ENCODE measurements at regions not wholly inside any gene's neighbourhood (a gene's known extent, or its start where the extent isn't known, plus 50 kb on each side); places are given as distances from the start of the nearest gene placed in this dataset.

- DNase-seq (ENCODE audit: low read depth in 2 of 2) = no peak
These were observed 636.6 kb downstream of the MID1IP1 start for GRCh38 chrX:39437670-39438441.

DNA sequence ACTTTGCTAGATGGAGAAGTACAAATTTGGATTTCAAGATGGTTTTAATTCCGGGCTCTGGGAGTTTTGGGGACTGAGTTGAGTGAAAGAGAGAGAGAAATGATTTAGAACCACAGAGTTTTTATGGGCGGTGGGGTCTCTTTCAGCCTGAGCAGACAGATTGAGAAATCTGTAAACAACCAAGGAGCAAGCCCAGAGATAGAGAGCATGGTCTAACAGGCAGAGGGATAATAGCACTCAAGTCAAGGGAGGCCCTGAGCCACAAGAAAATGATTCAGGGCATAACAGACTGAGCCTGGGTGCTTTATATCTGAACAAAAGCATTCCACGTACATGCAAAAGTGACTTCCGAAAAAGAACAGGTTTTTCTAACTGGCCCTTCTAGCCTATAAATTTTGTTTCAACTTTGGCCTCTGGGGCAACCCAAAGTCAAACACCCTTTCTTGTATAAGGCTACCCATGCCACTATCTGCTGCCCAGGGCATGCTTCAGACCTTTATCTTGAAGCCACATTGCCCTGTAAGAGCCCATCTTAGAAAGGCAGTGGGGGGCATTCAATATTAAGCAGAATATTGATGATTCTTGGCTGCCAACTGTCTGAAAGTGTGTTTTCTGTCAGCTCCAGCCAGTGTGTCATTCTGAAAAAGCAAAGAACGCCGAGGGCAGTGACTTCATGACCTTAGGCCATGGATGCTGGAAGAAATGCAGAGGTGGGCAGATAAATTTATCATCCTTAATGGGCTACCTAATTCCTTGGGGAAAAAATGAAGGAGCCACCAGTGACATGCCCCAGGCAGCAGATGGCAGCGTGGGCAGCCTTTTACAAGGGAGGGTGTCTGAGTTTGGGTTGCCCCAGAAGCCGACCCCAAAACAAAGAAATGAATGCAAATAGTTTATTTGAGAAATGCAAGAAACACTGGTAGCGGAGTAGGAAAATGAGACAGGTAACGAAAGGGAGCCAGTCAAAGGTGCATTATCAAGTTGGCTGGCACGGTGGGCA is 637.6 kb downstream of the MID1IP1 start:
- DNase-seq (ENCODE audit: low read depth in 2 of 2) = no peak

GRCh38 chrX:39439906-39440798 is 638.9 kb downstream of the MID1IP1 start:
- no peak for DNase-seq (ENCODE audit: low read depth in 2 of 2)

DNA sequence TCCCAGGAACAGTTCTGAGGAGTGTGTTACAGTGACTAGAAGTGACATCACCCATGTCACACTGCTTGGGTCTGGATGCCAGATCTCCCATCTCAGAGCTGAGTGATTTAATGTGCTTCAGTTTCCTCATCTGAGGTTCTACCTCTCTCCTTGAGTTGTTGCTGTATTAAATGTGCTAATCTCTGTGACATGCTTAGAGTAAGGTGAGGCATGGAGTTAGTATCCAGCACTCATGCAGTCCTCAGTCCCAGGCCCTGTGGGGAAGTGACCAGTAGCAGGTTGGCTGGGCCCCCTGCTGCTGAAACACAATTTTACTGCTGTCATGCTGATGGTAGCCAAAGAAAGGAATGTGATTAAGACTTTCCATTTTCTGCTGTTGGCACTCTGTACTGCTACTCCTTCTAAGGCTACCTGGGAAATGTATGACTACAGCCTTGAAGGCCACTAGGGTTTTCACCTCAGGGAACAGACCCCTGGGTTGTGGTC is 639.6 kb downstream of the MID1IP1 start:
- DNase-seq (ENCODE audit: low read depth in 2 of 2) = no peak

- DNase-seq (ENCODE audit: low read depth in 2 of 2) = no peak
These were observed 641.1 kb downstream of the MID1IP1 start for GRCh38 chrX:39442332-39442731.

- no peak for DNase-seq (ENCODE audit: low read depth in 2 of 2)
These were observed 642.0 kb downstream of the MID1IP1 start for GRCh38 chrX:39443240-39443639.

- DNase-seq (ENCODE audit: low read depth in 2 of 2) = peak; percentile 8 to 26
These were observed 644.1 kb downstream of the MID1IP1 start for GRCh38 chrX:39445336-39445735.

DNA sequence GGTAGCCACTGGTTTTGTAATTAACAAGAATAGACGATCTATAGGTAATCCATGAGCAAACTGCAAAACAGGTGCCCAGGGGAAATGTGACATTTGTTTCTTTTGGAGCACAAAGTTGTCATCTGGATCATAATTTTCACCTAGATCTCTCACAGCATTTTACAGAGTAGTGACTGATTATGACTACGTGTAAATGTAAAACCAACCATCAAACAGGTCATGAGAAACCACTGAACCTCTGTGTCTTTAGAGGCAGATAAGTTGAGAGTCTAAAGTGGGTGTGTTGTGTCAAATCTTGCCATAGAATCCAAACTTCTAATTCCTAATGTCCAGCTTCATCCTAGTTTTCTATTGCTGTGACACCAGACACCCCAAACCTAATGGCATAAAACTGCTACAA is 648.1 kb downstream of the MID1IP1 start:
- no peak for DNase-seq (ENCODE audit: low read depth in 2 of 2)

- no peak for DNase-seq (ENCODE audit: low read depth in 2 of 2)
These were observed 647.4 kb downstream of the BCOR start for GRCh38 chrX:39450234-39450977.

DNA sequence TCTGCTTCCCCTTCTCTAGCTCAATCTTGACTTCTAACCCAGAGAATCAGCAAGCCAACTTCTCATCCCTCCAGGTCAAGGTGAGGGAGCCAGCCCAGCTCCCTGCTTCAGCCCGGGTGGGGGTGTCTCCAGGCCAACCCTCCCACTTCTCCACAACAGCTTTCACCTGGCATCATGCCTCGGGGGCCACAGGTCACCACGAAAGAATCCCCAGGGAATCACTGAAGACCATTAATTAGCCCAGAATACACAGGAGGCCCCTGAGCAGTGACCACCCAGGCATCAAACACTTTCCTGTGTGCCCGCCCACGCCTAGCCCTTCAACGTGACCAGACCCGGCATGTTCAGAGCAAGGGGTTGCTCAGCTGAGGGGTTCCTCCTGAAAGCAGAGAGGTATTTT is 646.7 kb downstream of the BCOR start:
- no peak for DNase-seq (ENCODE audit: low read depth in 2 of 2)

DNA sequence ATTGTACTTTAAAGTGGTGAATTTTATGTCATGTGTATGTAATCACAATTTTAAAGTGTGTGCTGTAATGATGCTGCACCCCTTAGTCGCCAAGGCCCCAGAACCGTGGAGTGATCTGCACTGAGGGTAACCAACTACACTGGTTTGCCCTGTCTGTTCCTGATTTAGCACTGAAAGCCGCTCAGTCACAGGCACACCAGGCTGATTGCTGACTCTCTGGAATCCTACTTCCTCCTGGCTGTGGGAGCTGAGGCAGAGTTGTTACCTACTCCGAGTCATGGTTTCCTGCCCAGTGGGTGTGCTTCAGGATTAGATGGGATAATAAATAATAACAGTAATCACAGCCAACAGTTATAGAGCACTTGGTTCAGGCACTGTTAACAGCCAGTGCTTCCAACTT is 645.4 kb downstream of the BCOR start:
- DNase-seq (ENCODE audit: low read depth in 2 of 2) = no peak

GRCh38 chrX:39453889-39454621 is 643.7 kb downstream of the BCOR start:
- no peak for DNase-seq (ENCODE audit: low read depth in 2 of 2)

- DNase-seq (ENCODE audit: low read depth in 2 of 2) = no peak
These were observed 640.7 kb downstream of the BCOR start for GRCh38 chrX:39456894-39457604.

- DNase-seq (ENCODE audit: low read depth in 2 of 2) = no peak
These were observed 639.0 kb downstream of the BCOR start for GRCh38 chrX:39458779-39459178.

GRCh38 chrX:39459204-39459603 is 638.6 kb downstream of the BCOR start:
- no peak for DNase-seq (ENCODE audit: low read depth in 2 of 2)

- DNase-seq (ENCODE audit: low read depth in 2 of 2) = no peak
These were observed 637.8 kb downstream of the BCOR start for GRCh38 chrX:39459952-39460351.

- DNase-seq (ENCODE audit: low read depth in 2 of 2) = no peak
These were observed 637.3 kb downstream of the BCOR start for GRCh38 chrX:39460499-39460898.

GRCh38 chrX:39462835-39463234 is 634.9 kb downstream of the BCOR start:
- DNase-seq (ENCODE audit: low read depth in 2 of 2) = no peak

DNA sequence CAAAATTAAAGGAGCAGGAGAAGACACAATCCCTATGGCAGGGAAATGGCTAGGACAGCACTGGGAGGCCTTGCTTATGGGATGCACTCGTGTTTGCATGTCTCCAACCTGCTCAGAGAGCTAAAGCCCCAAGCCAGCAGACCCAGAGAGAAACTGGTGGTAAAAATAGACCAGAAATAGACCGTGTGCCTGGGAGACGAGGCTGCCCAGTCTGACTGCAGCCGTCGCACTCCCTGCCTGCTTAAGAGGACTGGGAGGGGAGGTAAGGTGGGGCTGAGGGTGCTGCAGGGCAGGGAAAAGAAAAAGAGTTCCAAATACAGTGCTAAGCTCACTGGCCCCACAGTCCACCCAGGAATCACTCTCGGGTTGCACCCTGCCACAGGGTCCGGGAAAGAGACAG is 633.5 kb downstream of the BCOR start:
- no peak for DNase-seq (ENCODE audit: low read depth in 2 of 2)

Data from lung microvascular endothelial cell (primary cell).